Loucy (cell line): ENCODE measurements at regions not wholly inside any gene's neighbourhood (a gene's known extent, or its start where the extent isn't known, plus 50 kb on each side); places are given as distances from the start of the nearest gene placed in this dataset.

Experiments
- H2AFZ ChIP-seq: fragments of 200-600 bp; sonication (generic); 2 replicates; pipeline ENCODE4 v1.6.0; 2016; ENCODE audit warnings: antibody characterized with exemption, mild to moderate bottlenecking, low read length, moderate library complexity
- H3F3A ChIP-seq: fragments of 200-600 bp; 2 replicates; pipeline ENCODE4 v1.6.0; 2016; ENCODE audit warnings: antibody characterized with exemption, low read depth, mild to moderate bottlenecking
- H3K27me3 ChIP-seq: fragments of 200-600 bp; sonication (generic); 2 replicates; pipeline ENCODE4 v1.6.1; 2014; ENCODE audit warnings: low read length, mild to moderate bottlenecking; ENCODE audit not compliant: insufficient read depth, poor library complexity, severe bottlenecking
- H3K36me3 ChIP-seq: fragments of 200-600 bp; sonication (generic); 2 replicates; pipeline ENCODE4 v1.6.1; 2016; ENCODE audit warnings: low read length; ENCODE audit not compliant: insufficient read depth
- H3K4me1 ChIP-seq: fragments of 200-600 bp; sonication (generic); 2 replicates; pipeline ENCODE4 v1.5.1; 2014; ENCODE audit warnings: low read length, mild to moderate bottlenecking; ENCODE audit not compliant: insufficient read depth, poor library complexity, severe bottlenecking
- H3K4me2 ChIP-seq: fragments of 200-600 bp; sonication (generic); 2 replicates; pipeline ENCODE4 v1.6.0; 2014; ENCODE audit warnings: antibody characterized with exemption, low read length, low read depth, mild to moderate bottlenecking; ENCODE audit not compliant: poor library complexity, severe bottlenecking
- H3K4me3 ChIP-seq: fragments of 200-600 bp; sonication (generic); 2 replicates; pipeline ENCODE4 v1.5.1; 2014; ENCODE audit warnings: low read length, mild to moderate bottlenecking, mixed read lengths; ENCODE audit not compliant: poor library complexity, severe bottlenecking
- H3K79me2 ChIP-seq: fragments of 200-600 bp; sonication (generic); 2 replicates; pipeline ENCODE4 v1.6.1; 2014; ENCODE audit warnings: low read length; ENCODE audit not compliant: insufficient read depth
- H3K9ac ChIP-seq: fragments of 200-600 bp; sonication (generic); 2 replicates; pipeline ENCODE4 v1.6.0; 2014; ENCODE audit warnings: mild to moderate bottlenecking, low read depth, low read length, moderate library complexity; ENCODE audit not compliant: poor library complexity, severe bottlenecking
- H3K9me2 ChIP-seq: fragments of 200-600 bp; sonication (generic); replicated peaks from 2 replicates; pipeline ENCODE4 v1.6.1; 2016; ENCODE audit warnings: low read depth, low read length, mixed read lengths
- H3K9me3 ChIP-seq: fragments of 200-600 bp; sonication (generic); 2 replicates; pipeline ENCODE4 v1.6.1; 2014; ENCODE audit warnings: mild to moderate bottlenecking, antibody characterized with exemption, low read length, low read depth; ENCODE audit not compliant: insufficient read depth
- H4K20me1 ChIP-seq: fragments of 200-600 bp; sonication (generic); 2 replicates; pipeline ENCODE4 v1.6.0; 2014; ENCODE audit warnings: antibody characterized with exemption, low read length, mild to moderate bottlenecking; ENCODE audit not compliant: insufficient read depth, poor library complexity, severe bottlenecking
- EZH2phosphoT487 ChIP-seq: fragments of 200-600 bp; IDR thresholded peaks from 2 replicates; pipeline ENCODE4 v1.6.1; 2018; ENCODE audit warnings: antibody characterized with exemption, mild to moderate bottlenecking, moderate library complexity, borderline replicate concordance
- TF ChIP-seq, protein P1 (sequence below): fragments of 200-600 bp; sonication (generic); conservative IDR thresholded peaks from 2 replicates; pipeline ENCODE4 v1.5.1; 2014; ENCODE audit warnings: mild to moderate bottlenecking, antibody characterized with exemption, low read length

DNA sequence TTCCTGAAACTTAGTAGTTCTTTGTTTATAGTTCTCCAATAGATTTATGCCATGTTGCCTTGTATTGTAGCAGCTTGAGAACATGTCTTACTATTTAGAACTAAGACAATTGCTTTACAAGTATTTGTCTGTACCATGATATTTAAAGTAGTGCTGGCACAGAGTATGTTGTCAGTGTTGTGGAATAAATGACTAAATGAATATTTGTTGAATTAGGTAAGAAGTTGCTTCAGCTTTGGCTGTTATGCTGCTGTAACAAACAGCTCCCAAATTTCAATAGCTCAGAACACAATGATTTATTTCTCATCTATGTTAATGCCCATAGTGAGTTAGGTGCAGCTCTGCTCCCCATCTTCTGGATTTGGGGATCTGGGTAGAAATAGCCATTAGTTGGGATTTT, 90.2 kb upstream of the VCAM1 start:
- Histone ChIP-seq H3K27me3 (no peaks in the 10 kb centered on the region), H3F3A (no peaks in the 10 kb centered on the region)

GRCh38 chr1:100631015-100631551, 88.5 kb upstream of the VCAM1 start:
- Histone ChIP-seq H3K9me2 (no peaks in the 10 kb centered on the region), H2AFZ (no peak overlapping the region), H3K4me2 (no peak overlapping the region), H3K4me3 (no peak overlapping the region), H4K20me1 (no peaks in the 10 kb centered on the region), H3K27me3 (no peaks in the 10 kb centered on the region), H3K36me3 (no peaks in the 10 kb centered on the region), H3K9me3 (no peaks in the 10 kb centered on the region), H3K9ac (no peak overlapping the region), H3K79me2 (no peaks in the 10 kb centered on the region), H3F3A (no peaks in the 10 kb centered on the region), H3K4me1 (peaks cover 8% of the 10 kb centered on the region)
- TF ChIP-seq, protein P1, sequence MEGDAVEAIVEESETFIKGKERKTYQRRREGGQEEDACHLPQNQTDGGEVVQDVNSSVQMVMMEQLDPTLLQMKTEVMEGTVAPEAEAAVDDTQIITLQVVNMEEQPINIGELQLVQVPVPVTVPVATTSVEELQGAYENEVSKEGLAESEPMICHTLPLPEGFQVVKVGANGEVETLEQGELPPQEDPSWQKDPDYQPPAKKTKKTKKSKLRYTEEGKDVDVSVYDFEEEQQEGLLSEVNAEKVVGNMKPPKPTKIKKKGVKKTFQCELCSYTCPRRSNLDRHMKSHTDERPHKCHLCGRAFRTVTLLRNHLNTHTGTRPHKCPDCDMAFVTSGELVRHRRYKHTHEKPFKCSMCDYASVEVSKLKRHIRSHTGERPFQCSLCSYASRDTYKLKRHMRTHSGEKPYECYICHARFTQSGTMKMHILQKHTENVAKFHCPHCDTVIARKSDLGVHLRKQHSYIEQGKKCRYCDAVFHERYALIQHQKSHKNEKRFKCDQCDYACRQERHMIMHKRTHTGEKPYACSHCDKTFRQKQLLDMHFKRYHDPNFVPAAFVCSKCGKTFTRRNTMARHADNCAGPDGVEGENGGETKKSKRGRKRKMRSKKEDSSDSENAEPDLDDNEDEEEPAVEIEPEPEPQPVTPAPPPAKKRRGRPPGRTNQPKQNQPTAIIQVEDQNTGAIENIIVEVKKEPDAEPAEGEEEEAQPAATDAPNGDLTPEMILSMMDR, result no peak
- TF ChIP-seq EZH2phosphoT487, result no peak

More for the DNA sequence above, 90.2 kb upstream of the VCAM1 start:
- Histone ChIP-seq H2AFZ (no peak overlapping the region), H3K9me3 (no peaks in the 10 kb centered on the region), H3K4me3 (no peak overlapping the region), H3K79me2 (no peaks in the 10 kb centered on the region), H3K4me1 (peaks cover 8% of the 10 kb centered on the region), H3K9ac (no peak overlapping the region), H3K9me2 (no peaks in the 10 kb centered on the region), H3K4me2 (no peak overlapping the region), H4K20me1 (no peaks in the 10 kb centered on the region), H3K36me3 (no peaks in the 10 kb centered on the region)
- no peak for TF ChIP-seq EZH2phosphoT487
- TF ChIP-seq, protein P1, result no peak

- no peaks in the 10 kb centered on the region for H3K79me2 ChIP-seq
- no peaks in the 10 kb centered on the region for H3K9me2 ChIP-seq
- no peaks in the 10 kb centered on the region for H3K4me1 ChIP-seq
- no peaks in the 10 kb centered on the region for H3K27me3 ChIP-seq
- no peak overlapping the region for H2AFZ ChIP-seq
- no peaks in the 10 kb centered on the region for H4K20me1 ChIP-seq
- H3K36me3 ChIP-seq, result no peaks in the 10 kb centered on the region
- no peak for TF ChIP-seq EZH2phosphoT487
- TF ChIP-seq, protein P1, result no peak
- H3K9me3 ChIP-seq, result no peaks in the 10 kb centered on the region
- no peak overlapping the region for H3K4me3 ChIP-seq
- no peak overlapping the region for H3K9ac ChIP-seq
- no peaks in the 10 kb centered on the region for H3F3A ChIP-seq
- H3K4me2 ChIP-seq, result no peak overlapping the region
These were observed 76.7 kb upstream of the VCAM1 start for GRCh38 chr1:100642826-100643225.
